Aorta (tissue), 5 donors: ENCODE measurements at regions not wholly inside any gene's neighbourhood (a gene's known extent, or its start where the extent isn't known, plus 50 kb on each side); places are given as distances from the start of the nearest gene placed in this dataset.

Source experiments
- ATAC-seq: fragments of 200-7000 bp; cut with Tn5 transposase; one replicate; pipeline ENCODE4 v1.9.1; 2022; ENCODE audit warnings: moderate library complexity; ENCODE audit not compliant: low FRiP score
- DNase-seq, 2 donors: peaks; one replicate each; pipeline ENCODE4 v3.0.0-alpha.2; 2020
- H3K27ac ChIP-seq, 2 donors: one replicate each; pipeline ENCODE4 v1.5.1; 2013; ENCODE audit warnings: low read length in 2 of 2, mild to moderate bottlenecking in 2 of 2, moderate library complexity in 2 of 2, control low read depth in 1 of 2, inconsistent platforms in 1 of 2, low read depth in 1 of 2
- H3K27me3 ChIP-seq, 2 donors: one replicate each; pipeline ENCODE4 v1.6.1; 2013; ENCODE audit warnings: control low read depth in 1 of 2, low read length in 1 of 2, mild to moderate bottlenecking in 1 of 2, moderate library complexity in 1 of 2; ENCODE audit not compliant: insufficient read depth in 2 of 2, control insufficient read depth in 1 of 2
- H3K36me3 ChIP-seq, 2 donors: one replicate each; pipeline ENCODE4 v1.6.1; 2013; ENCODE audit warnings: control low read depth in 1 of 2, low read length in 1 of 2, mild to moderate bottlenecking in 1 of 2; ENCODE audit not compliant: insufficient read depth in 2 of 2, control insufficient read depth in 1 of 2
- H3K4me1 ChIP-seq, 2 donors: one replicate each; pipeline ENCODE4 v1.6.1; 2013; ENCODE audit warnings: low read length in 2 of 2, control low read depth in 1 of 2, mild to moderate bottlenecking in 1 of 2, moderate library complexity in 1 of 2; ENCODE audit not compliant: insufficient read depth in 2 of 2, control insufficient read depth in 1 of 2
- H3K4me3 ChIP-seq, 2 donors: one replicate each; pipeline ENCODE4 v1.5.1; 2013; ENCODE audit warnings: low read length in 2 of 2, control low read depth in 1 of 2, mild to moderate bottlenecking in 1 of 2
- H3K9me3 ChIP-seq: one replicate; pipeline ENCODE4 v1.6.1; 2013; ENCODE audit warnings: mild to moderate bottlenecking, low read length; ENCODE audit not compliant: control insufficient read depth
- whole genome bisulfite sequencing, 2 donors: extraction: QIAGEN DNeasy Blood & Tissue Kit; methylation state at CpG; one replicate each; pipeline ENCODE4 v1.1.7; 2013; 5-methylcytosine and 5-hydroxymethylcytosine counted together
- intact Hi-C, 2 donors: fragments of 100-400 bp; cut with DNase I; formaldehyde crosslinking; loops; one replicate each; pipeline versions ENCODE4 v1.14.2 to v1.15.0; 2022
- donor health status: healthy with polysubstance abuse.
- donor health status: Bipolar disorder and iron deficiency.
- donor health status: DM: no; HTN: no; CAD: no.
- donor health status: DM: no; HTN: no; CAD: no.
- donor health status: DM: yes; HTN: yes; CAD: no.

DNA sequence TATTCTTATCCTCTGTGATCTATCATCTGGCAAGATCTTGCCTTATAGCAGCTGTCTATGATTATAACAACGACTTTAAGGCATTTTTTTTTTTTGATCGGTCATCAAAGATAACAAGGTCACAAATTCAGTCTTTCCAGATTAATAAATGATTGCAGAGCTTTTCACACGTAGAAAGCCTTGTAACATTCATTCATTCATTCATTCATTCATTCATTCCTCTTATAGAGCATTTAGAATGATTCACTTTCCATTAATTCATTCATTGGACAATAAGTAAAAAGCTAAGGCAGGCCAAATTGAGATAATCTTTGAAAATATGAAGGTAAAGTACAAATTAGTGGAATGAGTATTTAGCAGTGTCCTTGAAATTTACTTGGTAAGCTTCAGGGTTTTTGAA is 223.7 kb downstream of the NUP35 start:
- no peaks in the 10 kb centered on the region for H3K36me3 ChIP-seq
- no peaks in the 10 kb centered on the region for H3K27me3 ChIP-seq
- H3K9me3 ChIP-seq = no peaks in the 10 kb centered on the region
- DNase-seq = no peak
- H3K27ac ChIP-seq = no peak overlapping the region
- no peak for ATAC-seq
- WGBS, 2 donors = 78 to 80% methylated on average over 3 of the region's 3 CpGs
- H3K4me3 ChIP-seq = no peak overlapping the region
- no peaks in the 10 kb centered on the region for H3K4me1 ChIP-seq
- intact Hi-C loops = no loop called here

DNA sequence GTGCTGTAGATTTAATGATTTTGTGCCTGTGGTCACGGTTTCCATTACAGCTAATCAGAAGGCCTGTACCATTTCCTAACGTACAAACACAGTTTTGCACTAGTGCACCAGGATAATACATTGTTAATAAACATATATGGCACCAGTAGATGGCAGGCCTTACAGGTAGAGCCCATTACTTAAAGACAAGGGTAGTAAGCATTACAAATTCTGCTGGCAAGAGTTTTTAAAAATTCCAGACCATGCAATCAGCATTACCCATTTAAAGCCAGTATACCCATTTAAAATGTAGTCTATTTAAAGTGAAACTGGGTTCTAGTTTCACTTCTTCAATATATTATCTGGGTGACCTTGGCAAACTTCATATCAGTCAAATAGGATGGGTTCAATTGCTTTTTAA is 224.2 kb downstream of the NUP35 start:
- intact Hi-C loops = no loop called here
- no peak for DNase-seq
- no peak for ATAC-seq
- Histone ChIP-seq H3K27me3 (no peaks in the 10 kb centered on the region), H3K9me3 (no peaks in the 10 kb centered on the region), H3K4me1 (no peaks in the 10 kb centered on the region), H3K4me3 (no peak overlapping the region), H3K36me3 (no peaks in the 10 kb centered on the region), H3K27ac (no peak overlapping the region)
- WGBS, 2 donors = 90% methylated on average over 2 of the region's 2 CpGs

DNA sequence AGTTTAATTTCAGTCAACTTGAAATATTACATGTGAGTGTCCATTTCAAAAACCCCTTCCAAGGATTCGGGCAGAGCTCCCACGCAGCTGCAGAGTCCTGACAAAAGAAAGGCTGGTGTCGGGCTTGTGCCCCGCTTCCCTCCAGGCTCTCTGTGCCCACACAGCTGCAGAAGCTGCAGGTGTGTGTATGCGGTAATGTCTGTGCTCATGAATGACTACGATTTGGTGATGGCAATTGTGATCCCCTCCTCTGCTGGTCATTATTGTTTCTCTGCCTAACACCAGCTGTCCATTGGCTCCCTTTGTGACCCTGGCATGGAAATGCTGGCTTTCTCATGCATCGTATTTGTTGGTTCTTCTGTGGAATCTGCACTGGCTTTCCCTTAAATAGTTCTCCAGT is 224.8 kb downstream of the NUP35 start:
- H3K27me3 ChIP-seq = no peaks in the 10 kb centered on the region
- H3K4me1 ChIP-seq = no peaks in the 10 kb centered on the region
- H3K9me3 ChIP-seq = no peaks in the 10 kb centered on the region
- intact Hi-C loops = no loop called here
- WGBS, 2 donors = 70 to 77% methylated on average over 7 of the region's 7 CpGs
- no peak overlapping the region for H3K4me3 ChIP-seq
- ATAC-seq (no peak), DNase-seq (no peak)
- H3K27ac ChIP-seq = no peak overlapping the region
- H3K36me3 ChIP-seq = no peaks in the 10 kb centered on the region

- Histone ChIP-seq H3K9me3 (no peaks in the 10 kb centered on the region), H3K36me3 (no peaks in the 10 kb centered on the region), H3K4me1 (no peaks in the 10 kb centered on the region), H3K27ac (no peak overlapping the region), H3K27me3 (no peaks in the 10 kb centered on the region), H3K4me3 (no peak overlapping the region)
- DNase-seq (no peak), ATAC-seq (no peak)
- 80% methylated on average over 2 of the region's 2 CpGs for WGBS, 2 donors
- intact Hi-C loops = no loop called here
Measured at GRCh38 chr2:183359867-183360266, 235.6 kb downstream of the NUP35 start.

DNA sequence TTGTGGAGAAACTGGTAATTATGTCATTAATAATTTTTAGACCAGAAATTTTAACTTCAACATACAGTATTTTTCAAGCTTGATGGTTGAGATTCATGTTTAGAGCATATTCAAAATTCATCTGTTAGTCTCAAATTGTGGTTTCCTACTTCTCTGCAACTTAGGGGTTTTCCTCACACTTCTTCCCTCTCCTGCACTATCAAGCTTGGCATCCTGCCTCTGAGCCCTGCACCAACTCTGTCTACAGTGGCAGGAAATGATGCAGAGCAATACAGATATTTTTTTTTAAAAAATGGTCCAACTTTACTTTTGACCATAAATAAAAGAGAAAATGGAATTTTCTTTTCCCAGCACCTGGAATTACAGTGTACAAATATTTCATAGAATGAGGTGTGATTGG is 247.3 kb downstream of the NUP35 start:
- H3K4me1 ChIP-seq = no peaks in the 10 kb centered on the region
- no peak for DNase-seq
- ATAC-seq = no peak
- H3K9me3 ChIP-seq = peaks cover 2% of the 10 kb centered on the region
- no peak overlapping the region for H3K27ac ChIP-seq
- H3K4me3 ChIP-seq = no peak overlapping the region
- intact Hi-C loops = no loop called here
- H3K27me3 ChIP-seq = no peaks in the 10 kb centered on the region
- H3K36me3 ChIP-seq = no peaks in the 10 kb centered on the region

GRCh38 chr2:183375821-183376220 is 251.6 kb downstream of the NUP35 start:
- intact Hi-C loops = no loop called here
- ATAC-seq (no peak), DNase-seq (no peak)
- H3K36me3 ChIP-seq = no peaks in the 10 kb centered on the region
- no peaks in the 10 kb centered on the region for H3K27me3 ChIP-seq
- no peak overlapping the region for H3K27ac ChIP-seq
- no peak overlapping the region for H3K4me3 ChIP-seq
- no peaks in the 10 kb centered on the region for H3K9me3 ChIP-seq
- WGBS, 2 donors = 10 to 21% methylated on average over 3 of the region's 3 CpGs
- H3K4me1 ChIP-seq = no peaks in the 10 kb centered on the region

DNA sequence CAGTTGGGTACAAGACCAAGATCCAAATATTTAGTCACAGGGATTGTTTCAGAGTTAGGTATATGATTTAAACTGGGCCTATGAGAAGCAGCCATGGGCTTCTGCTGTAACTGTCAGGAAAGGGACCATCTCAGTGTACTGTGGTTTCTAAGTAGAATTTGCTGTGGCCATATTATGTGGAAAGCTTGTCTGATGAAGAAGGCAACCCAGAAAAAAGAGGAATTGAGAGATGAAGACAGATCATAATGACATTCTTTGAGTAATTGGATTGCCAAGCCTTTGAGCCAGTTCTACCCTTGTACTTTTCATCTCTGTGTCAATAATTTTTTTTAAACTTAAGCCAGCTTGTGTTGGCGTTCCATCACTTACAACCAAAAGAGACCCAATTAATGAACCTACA is 259.6 kb downstream of the NUP35 start:
- Histone ChIP-seq H3K4me3 (no peak overlapping the region), H3K27me3 (no peaks in the 10 kb centered on the region), H3K4me1 (no peaks in the 10 kb centered on the region), H3K9me3 (no peaks in the 10 kb centered on the region), H3K27ac (no peak overlapping the region), H3K36me3 (no peaks in the 10 kb centered on the region)
- 92 to 93% methylated on average over 1 of the region's 1 CpG for WGBS, 2 donors
- DNase-seq = no peak
- intact Hi-C loops = no loop called here
- ATAC-seq = no peak

DNA sequence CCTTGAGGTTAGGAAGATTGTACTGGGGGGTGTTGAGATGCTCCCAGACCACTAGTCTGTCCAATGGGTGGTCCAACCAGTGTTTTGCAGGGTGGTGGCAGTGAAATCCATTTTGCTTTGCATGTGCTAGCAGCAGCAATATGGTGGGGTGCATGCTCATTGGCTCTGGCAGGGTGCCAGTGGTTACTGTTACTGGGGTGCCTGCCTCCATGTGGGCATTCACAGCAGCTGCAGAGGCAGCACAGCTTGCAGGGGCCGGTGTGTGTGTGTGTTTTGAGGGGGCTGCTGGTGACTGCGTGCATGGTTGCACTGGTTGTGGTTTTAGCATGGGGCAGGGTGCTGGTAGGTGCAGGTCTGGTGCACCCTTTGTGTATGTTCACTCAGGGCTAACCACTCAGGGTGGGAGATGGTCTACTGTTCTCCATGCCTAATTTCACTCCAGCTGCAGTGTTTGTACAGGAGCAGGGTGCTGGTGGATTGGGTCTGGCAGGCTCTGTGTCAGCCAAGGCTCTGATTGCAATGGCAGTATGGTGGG is 265.4 kb downstream of the NUP35 start:
- ATAC-seq = no peak
- no peaks in the 10 kb centered on the region for H3K27me3 ChIP-seq
- peaks cover 1% of the 10 kb centered on the region for H3K9me3 ChIP-seq
- intact Hi-C loops = no loop called here
- H3K36me3 ChIP-seq = no peaks in the 10 kb centered on the region
- peak in 1 of 2 donors; percentile 67 for DNase-seq
- H3K27ac ChIP-seq = no peak overlapping the region
- WGBS, 2 donors = 84 to 89% methylated on average over 2 of the region's 2 CpGs
- no peak overlapping the region for H3K4me3 ChIP-seq
- H3K4me1 ChIP-seq = no peaks in the 10 kb centered on the region

- 84 to 88% methylated on average over 4 of the region's 4 CpGs for WGBS, 2 donors
- Histone ChIP-seq H3K4me3 (no peak overlapping the region), H3K27me3 (no peaks in the 10 kb centered on the region), H3K4me1 (no peaks in the 10 kb centered on the region), H3K9me3 (peaks cover 1% of the 10 kb centered on the region), H3K27ac (no peak overlapping the region), H3K36me3 (no peaks in the 10 kb centered on the region)
- DNase-seq = no peak
- ATAC-seq = no peak
- intact Hi-C loops = no loop called here
Measured at GRCh38 chr2:183390109-183390508, 265.9 kb downstream of the NUP35 start.
